ENCODE measurements at regions not wholly inside any gene's neighbourhood (a gene's known extent, or its start where the extent isn't known, plus 50 kb on each side); places are given as distances from the start of the nearest gene placed in this dataset.

- TF ChIP-seq CTCF (IDR thresholded peaks at IDR 0.05) (no peak), POLR2A (IDR thresholded peaks at IDR 0.05) (no peak)
Observed at GRCh38 chr4:27775156-27775555, 914.5 kb downstream of the STIM2 start.
